Psoas muscle (tissue), 7 donors: ENCODE measurements at regions not wholly inside any gene's neighbourhood (a gene's known extent, or its start where the extent isn't known, plus 50 kb on each side); places are given as distances from the start of the nearest gene placed in this dataset.
"Not testable (repeated sequence)": the region's sequence is repeated elsewhere in the genome, so short reads cannot be mapped to it uniquely, and the experiment has no call there.

Source experiments
- ATAC-seq, 4 donors: fragments of 200-7000 bp; cut with Tn5 transposase; one replicate each; pipeline ENCODE4 v1.9.1; 2020; ENCODE audit warnings: moderate library complexity in 3 of 4, mild to moderate bottlenecking in 2 of 4
- DNase-seq, 2 donors: peaks; one replicate each; pipeline ENCODE4 v3.0.0-alpha.2; 2020
- H3K27ac ChIP-seq: fragments of 200-600 bp; one replicate; pipeline ENCODE4 v1.8.0; 2022
- H3K27me3 ChIP-seq, 3 donors: fragments of 200-600 bp in 1 of 3; one replicate each; pipeline versions ENCODE4 v1.6.1 to v1.8.0; 2013 to 2022; ENCODE audit warnings: low read length in 2 of 3, mild to moderate bottlenecking in 2 of 3, moderate library complexity in 1 of 3; ENCODE audit not compliant: insufficient read depth in 3 of 3
- H3K36me3 ChIP-seq, 2 donors: fragments of 200-600 bp in 1 of 2; one replicate each; pipeline versions ENCODE4 v1.6.1 to v1.8.0; 2013 to 2022; ENCODE audit warnings: low read depth in 1 of 2, mild to moderate bottlenecking in 1 of 2, moderate library complexity in 1 of 2; ENCODE audit not compliant: insufficient read depth in 1 of 2
- H3K4me1 ChIP-seq: fragments of 200-600 bp; one replicate; pipeline ENCODE4 v1.8.0; 2022
- H3K4me3 ChIP-seq: fragments of 200-600 bp; one replicate; pipeline ENCODE4 v1.8.0; 2022; ENCODE audit warnings: mild to moderate bottlenecking
- H3K9me3 ChIP-seq: fragments of 200-600 bp; one replicate; pipeline ENCODE4 v1.8.0; 2022
- WGBS, 3 donors: extraction: QIAGEN DNeasy Blood & Tissue Kit; methylation state at CpG; one replicate each; pipeline versions ENCODE4 v1.1.6 to v1.1.7; 2013; 5-methylcytosine and 5-hydroxymethylcytosine counted together
- intact Hi-C, 2 donors: fragments of 100-400 bp; cut with DNase I; formaldehyde crosslinking; loops; one replicate each; pipeline versions ENCODE4 v1.11.0 to v1.14.2; 2022
- TF ChIP-seq, protein P1 (sequence below): fragments of 200-600 bp; IDR thresholded peaks from one replicate; pipeline ENCODE4 v1.8.0; 2022; ENCODE audit warnings: antibody characterized with exemption
- donor health status: healthy with polysubstance abuse.
- donor health status: DM: no; HTN: no; CAD: no; lungs with moderate emphysema.
- donor health status: Bipolar disorder and iron deficiency.
- donor health status: healthy.
- donor health status: DM: yes; HTN: yes; CAD: no.
- donor health status: DM: no; HTN: no; CAD: no.
- donor health status: DM: yes; HTN: yes; CAD: no.

DNA sequence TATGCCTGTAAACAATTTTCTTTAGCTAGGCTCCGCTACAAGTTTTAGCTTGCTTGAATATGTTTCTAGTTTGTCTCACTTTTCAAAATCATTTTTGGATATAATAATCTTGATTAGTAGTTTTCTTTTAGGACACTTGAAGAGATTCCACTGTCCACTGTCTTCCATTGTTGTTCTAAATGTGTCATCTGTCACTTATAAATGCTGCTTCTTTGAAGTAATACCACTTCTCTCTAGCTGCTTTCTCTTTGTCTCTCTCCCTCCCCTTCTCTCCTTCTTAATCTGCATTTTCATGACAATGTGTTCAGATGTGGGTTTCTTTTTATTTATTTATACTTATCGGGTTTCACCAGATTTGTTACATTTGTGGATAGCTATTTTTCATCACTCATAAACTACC, 73.7 kb upstream of the DPP10 start:
- no peaks in the 10 kb centered on the region for H3K36me3 ChIP-seq
- no peak for ATAC-seq

DNA sequence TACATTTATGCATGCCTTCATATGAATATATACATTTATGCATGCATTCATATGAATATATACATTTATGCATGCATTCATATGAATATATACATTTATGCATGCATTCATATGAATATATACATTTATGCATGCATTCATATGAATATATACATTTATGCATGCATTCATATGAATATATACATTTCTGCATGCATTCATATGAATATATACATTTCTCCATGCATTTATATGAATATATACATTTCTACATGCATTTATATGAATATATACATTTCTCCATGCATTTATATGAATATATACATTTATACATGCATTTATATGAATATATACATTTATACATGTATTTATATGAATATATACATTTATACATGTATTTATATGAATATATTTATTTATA, 70.7 kb upstream of the DPP10 start:
- DNase-seq, H3K4me1 ChIP-seq, H3K27ac ChIP-seq, intact Hi-C loops, H3K27me3 ChIP-seq, ATAC-seq, H3K36me3 ChIP-seq, H3K4me3 ChIP-seq: not testable (repeated sequence)
- H3K9me3 ChIP-seq: peaks cover 10% of the 10 kb centered on the region

More for the DNA sequence above, 73.7 kb upstream of the DPP10 start:
- DNase-seq: no peak
- Histone ChIP-seq H3K4me1 (no peaks in the 10 kb centered on the region), H3K27me3 (no peaks in the 10 kb centered on the region), H3K27ac (no peak overlapping the region), H3K9me3 (peaks cover 10% of the 10 kb centered on the region), H3K4me3 (no peak overlapping the region)
- TF ChIP-seq, protein P1, sequence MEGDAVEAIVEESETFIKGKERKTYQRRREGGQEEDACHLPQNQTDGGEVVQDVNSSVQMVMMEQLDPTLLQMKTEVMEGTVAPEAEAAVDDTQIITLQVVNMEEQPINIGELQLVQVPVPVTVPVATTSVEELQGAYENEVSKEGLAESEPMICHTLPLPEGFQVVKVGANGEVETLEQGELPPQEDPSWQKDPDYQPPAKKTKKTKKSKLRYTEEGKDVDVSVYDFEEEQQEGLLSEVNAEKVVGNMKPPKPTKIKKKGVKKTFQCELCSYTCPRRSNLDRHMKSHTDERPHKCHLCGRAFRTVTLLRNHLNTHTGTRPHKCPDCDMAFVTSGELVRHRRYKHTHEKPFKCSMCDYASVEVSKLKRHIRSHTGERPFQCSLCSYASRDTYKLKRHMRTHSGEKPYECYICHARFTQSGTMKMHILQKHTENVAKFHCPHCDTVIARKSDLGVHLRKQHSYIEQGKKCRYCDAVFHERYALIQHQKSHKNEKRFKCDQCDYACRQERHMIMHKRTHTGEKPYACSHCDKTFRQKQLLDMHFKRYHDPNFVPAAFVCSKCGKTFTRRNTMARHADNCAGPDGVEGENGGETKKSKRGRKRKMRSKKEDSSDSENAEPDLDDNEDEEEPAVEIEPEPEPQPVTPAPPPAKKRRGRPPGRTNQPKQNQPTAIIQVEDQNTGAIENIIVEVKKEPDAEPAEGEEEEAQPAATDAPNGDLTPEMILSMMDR: no peak
- intact Hi-C loops: no loop called here
- 70 to 93% (median 70%) methylated on average over 2 of the region's 2 CpGs for WGBS, 3 donors

DNA sequence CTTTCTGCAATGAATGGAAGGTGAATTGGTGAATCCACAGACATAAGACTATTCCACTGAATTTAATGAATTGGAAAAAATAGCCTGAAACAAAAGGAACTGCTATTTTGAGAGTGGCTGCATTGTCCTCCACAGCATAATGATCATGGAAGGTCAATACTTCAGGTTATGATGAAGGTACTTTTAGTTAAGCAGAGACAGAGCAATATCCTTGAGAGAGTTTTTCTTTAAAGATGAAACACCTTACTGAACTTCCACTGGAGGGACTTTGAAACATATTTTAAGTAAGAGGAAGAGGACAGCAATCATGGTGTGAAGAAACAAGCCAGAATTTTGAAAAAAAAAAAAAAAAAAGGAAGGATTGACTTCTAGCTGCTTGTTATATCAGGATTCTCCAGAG, 68.8 kb upstream of the DPP10 start:
- ATAC-seq (no peak), DNase-seq (no peak)
- TF ChIP-seq, protein P1: no peak

DNA sequence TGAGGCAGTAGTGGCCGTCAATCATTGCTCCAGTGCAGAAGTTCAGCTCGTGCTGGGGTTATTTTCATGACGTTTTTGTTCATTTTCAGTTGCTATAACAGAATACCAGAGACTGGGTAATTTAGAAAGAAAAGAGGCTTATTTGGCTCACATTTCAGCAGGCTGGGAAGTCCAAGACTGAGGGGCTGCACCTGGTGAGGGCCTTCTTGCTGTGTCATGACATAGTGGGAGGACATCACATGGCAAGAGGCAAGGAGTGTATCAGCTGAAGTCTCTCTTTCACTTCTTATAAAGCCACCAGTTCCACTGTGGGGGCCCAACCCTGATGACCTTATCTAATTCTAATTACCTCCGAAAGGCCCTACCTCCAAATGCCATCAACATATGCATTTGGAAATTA, 58.0 kb upstream of the DPP10 start:
- Histone ChIP-seq H3K27ac (no peak overlapping the region), H3K4me1 (no peaks in the 10 kb centered on the region), H3K4me3 (no peak overlapping the region), H3K9me3 (no peaks in the 10 kb centered on the region), H3K27me3 (no peaks in the 10 kb centered on the region), H3K36me3 (no peaks in the 10 kb centered on the region)
- TF ChIP-seq, protein P1: no peak
- WGBS, 3 donors: 30 to 50% (median 42%) methylated on average over 4 of the region's 4 CpGs
- intact Hi-C loops: no loop called here
- no peak for DNase-seq
- no peak for ATAC-seq

More for the DNA sequence above, 68.8 kb upstream of the DPP10 start:
- intact Hi-C loops: no loop called here
- no peaks in the 10 kb centered on the region for H3K27me3 ChIP-seq
- no peak overlapping the region for H3K4me3 ChIP-seq
- H3K4me1 ChIP-seq: no peaks in the 10 kb centered on the region
- H3K27ac ChIP-seq: no peak overlapping the region
- peaks cover 4% of the 10 kb centered on the region for H3K9me3 ChIP-seq
- no peaks in the 10 kb centered on the region for H3K36me3 ChIP-seq

DNA sequence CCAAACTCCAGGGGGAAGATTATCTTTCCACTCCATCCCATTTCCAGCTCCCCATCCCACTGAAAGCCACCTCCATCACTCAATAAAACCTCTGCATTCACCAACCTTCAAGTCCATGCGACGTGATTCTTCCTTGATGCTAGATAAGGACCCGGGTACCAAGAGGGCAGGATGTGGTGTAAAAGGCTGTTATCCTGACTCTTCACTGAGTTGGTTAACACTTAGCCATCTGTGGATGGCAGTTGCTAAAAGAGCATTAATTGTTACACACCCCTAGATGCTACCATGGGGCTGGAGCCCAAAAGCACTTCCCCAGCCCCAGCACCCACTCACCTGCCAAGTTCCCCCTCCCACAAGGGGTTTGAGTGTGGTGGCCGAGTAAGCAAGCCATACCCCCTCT, 53.4 kb upstream of the DPP10 start:
- Histone ChIP-seq H3K36me3 (no peaks in the 10 kb centered on the region), H3K9me3 (no peaks in the 10 kb centered on the region), H3K27ac (no peak overlapping the region), H3K4me1 (no peaks in the 10 kb centered on the region), H3K27me3 (no peaks in the 10 kb centered on the region), H3K4me3 (no peak overlapping the region)
- TF ChIP-seq, protein P1: no peak
- WGBS, 3 donors: 77 to 80% (median 80%) methylated on average over 4 of the region's 4 CpGs
- intact Hi-C loops: no loop called here
- no peak for ATAC-seq
- DNase-seq: no peak
